ENCODE measurements at regions not wholly inside any gene's neighbourhood (a gene's known extent, or its start where the extent isn't known, plus 50 kb on each side); places are given as distances from the start of the nearest gene placed in this dataset.

- TF ChIP-seq POLR2A (IDR thresholded peaks at IDR 0.05), result no peak
- TF ChIP-seq CTCF (IDR thresholded peaks at IDR 0.05), result no peak
These were observed 395.4 kb upstream of the ACVR2A start for GRCh38 chr2:147449323-147449991.

Data from testis (tissue), 2 donors.